H1 (cell line): ENCODE measurements at regions not wholly inside any gene's neighbourhood (a gene's known extent, or its start where the extent isn't known, plus 50 kb on each side); places are given as distances from the start of the nearest gene placed in this dataset.

ENCODE experiments used
- CTCF ChIA-PET: fragments of 300-600 bp; sonication (Branson Sonifier 250); formaldehyde crosslinking; loops from one replicate; lab custom pipeline; 2021; ENCODE audit not compliant: partially characterized antibody; lab: Charles Lee
- POLR2A ChIA-PET: fragments of 300-600 bp; sonication (Branson Sonifier 250); formaldehyde crosslinking; loops from one replicate; lab custom pipeline; 2021; ENCODE audit warnings: inconsistent platforms; ENCODE audit not compliant: partially characterized antibody; lab: Charles Lee
- DNase-seq, 2 experiments: peaks; one replicate each; pipeline versions ENCODE4 v3.0.0 to v3.0.0-alpha.2; 2010 to 2022; ENCODE audit warnings: low spot score in 2 of 2, low read depth in 1 of 2, mixed read lengths in 1 of 2
- FAIRE-seq: peaks from 2 replicates; lab custom pipeline; 2011; peaks lifted over from hg19 to GRCh38; lab: Jason Lieb, UNC
- H2AFZ ChIP-seq: 2 replicates; pipeline ENCODE4 v1.8.1; 2012; ENCODE audit warnings: low read length, inconsistent platforms
- H2AK5ac ChIP-seq: 2 replicates; pipeline ENCODE4 v1.6.1; 2013; ENCODE audit warnings: low read depth, low read length
- H2BK120ac ChIP-seq: replicated peaks from 2 replicates; pipeline ENCODE3; 2013; ENCODE audit warnings: low read depth, low read length, inconsistent platforms
- H2BK12ac ChIP-seq: 2 replicates; pipeline ENCODE4 v1.6.1; 2013; ENCODE audit warnings: low read depth, low read length
- H2BK15ac ChIP-seq: 2 replicates; pipeline ENCODE4 v1.6.1; 2013; ENCODE audit warnings: low read length
- H2BK20ac ChIP-seq: 2 replicates; pipeline ENCODE4 v1.6.1; 2013; ENCODE audit warnings: low read length
- H2BK5ac ChIP-seq: 2 replicates; pipeline ENCODE4 v1.6.1; 2013; ENCODE audit warnings: low read depth, low read length
- H3K14ac ChIP-seq: 2 replicates; pipeline ENCODE4 v1.6.1; 2013; ENCODE audit warnings: inconsistent platforms; ENCODE audit not compliant: insufficient read length
- H3K18ac ChIP-seq: 2 replicates; pipeline ENCODE4 v1.6.1; 2013; ENCODE audit warnings: low read length; ENCODE audit errors: extremely low read depth
- H3K23ac ChIP-seq: 2 replicates; pipeline ENCODE4 v1.6.1; 2013; ENCODE audit warnings: inconsistent platforms; ENCODE audit not compliant: insufficient read length
- H3K23me2 ChIP-seq: 2 replicates; pipeline ENCODE4 v1.6.1; 2013; ENCODE audit warnings: low read depth, low read length
- H3K27ac ChIP-seq: 2 replicates; pipeline ENCODE4 v1.6.1; 2011; ENCODE audit warnings: low read depth, low read length, inconsistent platforms
- H3K27me3 ChIP-seq, 4 experiments: replicated peaks in 1 of 4; 1 replicate in 1 of 4; 2 replicates in 3 of 4; pipeline versions ENCODE4 v1.6.1 to v1.8.1; 2011 to 2013; ENCODE audit warnings: low read length in 3 of 4, mild to moderate bottlenecking in 3 of 4, inconsistent platforms in 2 of 4, mixed read lengths in 2 of 4, moderate library complexity in 1 of 4; ENCODE audit not compliant: control insufficient read depth in 3 of 4, insufficient read depth in 3 of 4; ENCODE audit errors: extremely low read depth in 1 of 4
- H3K36me3 ChIP-seq, 4 experiments: 2 replicates each; pipeline versions ENCODE4 v1.6.1 to v1.8.1; 2011 to 2013; ENCODE audit warnings: mild to moderate bottlenecking in 4 of 4, low read length in 3 of 4, moderate library complexity in 2 of 4, control low read depth in 1 of 4, inconsistent platforms in 1 of 4; ENCODE audit not compliant: insufficient read depth in 4 of 4, control insufficient read depth in 2 of 4
- H3K4ac ChIP-seq: replicated peaks from 2 replicates; pipeline ENCODE3; 2013; ENCODE audit warnings: low read length, low read depth, mixed read lengths, inconsistent platforms; ENCODE audit not compliant: insufficient read length
- H3K4me1 ChIP-seq, 4 experiments: replicated peaks in 1 of 4; 1 replicate in 1 of 4; 2 replicates in 3 of 4; pipeline versions ENCODE4 v1.6.1 to v1.8.1; 2011 to 2013; ENCODE audit warnings: low read length in 3 of 4, inconsistent platforms in 2 of 4, mixed read lengths in 1 of 4; ENCODE audit not compliant: insufficient read depth in 4 of 4, control insufficient read depth in 3 of 4
- H3K4me2 ChIP-seq, 2 experiments: 2 replicates each; pipeline versions ENCODE4 v1.6.1 to v1.8.1; 2011 to 2013; ENCODE audit warnings: low read depth in 2 of 2, low read length in 2 of 2, control low read depth in 1 of 2, inconsistent platforms in 1 of 2, mild to moderate bottlenecking in 1 of 2; ENCODE audit not compliant: insufficient read depth in 1 of 2
- H3K4me3 ChIP-seq, 4 experiments: fragments of 200-600, 300-600 bp in 1 of 4; sonication (generic), shearing (Covaris generic), sonication (Bioruptor Twin) in 1 of 4; 2 replicates each; pipeline versions ENCODE4 v1.5.1 to v1.8.1; 2011 to 2016; ENCODE audit warnings: low read length in 4 of 4, low read depth in 3 of 4, control low read depth in 2 of 4, inconsistent platforms in 2 of 4, mild to moderate bottlenecking in 2 of 4, mixed read lengths in 1 of 4, moderate library complexity in 1 of 4; ENCODE audit not compliant: insufficient read depth in 2 of 4; ENCODE audit errors: extremely low read depth in 1 of 4
- H3K56ac ChIP-seq: replicated peaks from 2 replicates; pipeline ENCODE3; 2013; ENCODE audit warnings: low read depth, mild to moderate bottlenecking, mixed read lengths, low read length, inconsistent platforms; ENCODE audit not compliant: insufficient read length
- H3K79me1 ChIP-seq: 2 replicates; pipeline ENCODE4 v1.6.1; 2013; ENCODE audit warnings: low read depth, low read length, control low read depth
- H3K79me2 ChIP-seq, 2 experiments: 2 replicates each; pipeline versions ENCODE4 v1.6.1 to v1.8.1; 2012 to 2013; ENCODE audit warnings: low read length in 2 of 2, mild to moderate bottlenecking in 2 of 2, inconsistent platforms in 1 of 2; ENCODE audit not compliant: insufficient read depth in 2 of 2, control insufficient read depth in 1 of 2
- H3K9ac ChIP-seq, 4 experiments: replicated peaks in 1 of 4; 1 replicate in 1 of 4; 2 replicates in 3 of 4; pipeline versions ENCODE4 v1.6.1 to v1.8.1; 2011 to 2013; ENCODE audit warnings: low read depth in 3 of 4, low read length in 3 of 4, control low read depth in 2 of 4, mild to moderate bottlenecking in 2 of 4, moderate library complexity in 2 of 4, inconsistent platforms in 1 of 4; ENCODE audit errors: extremely low read depth in 1 of 4
- H3K9me3 ChIP-seq, 2 experiments: 2 replicates each; pipeline versions ENCODE4 v1.6.1 to v1.8.1; 2012 to 2013; ENCODE audit warnings: mild to moderate bottlenecking in 2 of 2, moderate library complexity in 2 of 2, control low read depth in 1 of 2, inconsistent platforms in 1 of 2, low read depth in 1 of 2, low read length in 1 of 2, mixed read lengths in 1 of 2; ENCODE audit not compliant: insufficient read depth in 2 of 2
- H4K20me1 ChIP-seq, 2 experiments: replicated peaks in 1 of 2; 2 replicates each; pipeline versions ENCODE3 to v1.8.1; 2011 to 2013; ENCODE audit warnings: inconsistent platforms in 2 of 2, low read length in 2 of 2, mild to moderate bottlenecking in 1 of 2; ENCODE audit not compliant: insufficient read depth in 2 of 2, control insufficient read depth in 1 of 2
- H4K5ac ChIP-seq: 2 replicates; pipeline ENCODE4 v1.6.1; 2013; ENCODE audit warnings: low read length, low read depth, mixed read lengths, inconsistent platforms; ENCODE audit not compliant: insufficient read length
- H4K8ac ChIP-seq: 2 replicates; pipeline ENCODE4 v1.8.0; 2013; ENCODE audit warnings: mild to moderate bottlenecking, moderate library complexity, low read length, inconsistent platforms; ENCODE audit not compliant: insufficient read depth; ENCODE audit errors: extremely low read depth
- H4K91ac ChIP-seq: replicated peaks from 2 replicates; pipeline ENCODE3; 2013; ENCODE audit warnings: low read length, mixed read lengths, inconsistent platforms; ENCODE audit not compliant: insufficient read length
- CEBPB ChIP-seq: IDR thresholded peaks from 2 replicates; pipeline ENCODE4 v1.6.1; 2012; ENCODE audit warnings: low read depth, low read length
- MAX ChIP-seq: IDR thresholded peaks from 2 replicates; pipeline ENCODE4 v1.6.1; 2012; ENCODE audit warnings: inconsistent platforms
- WGBS, 2 experiments: shearing (Covaris generic) in 1 of 2; methylation state at CpG; one replicate each; pipeline versions ENCODE4 v1.1.6 to v1.1.7; 2013 to 2015; ENCODE audit warnings: low lambda C conversion rate in 2 of 2, mixed read lengths in 2 of 2, inconsistent platforms in 1 of 2, low coverage in 1 of 2, missing lambda C conversion rate in 1 of 2; ENCODE audit not compliant: insufficient replicate concordance in 2 of 2, insufficient coverage in 1 of 2, insufficient read length in 1 of 2; ENCODE audit errors: extremely low coverage in 1 of 2, missing lambda C conversion rate in 1 of 2; 5-methylcytosine and 5-hydroxymethylcytosine counted together

- Histone ChIP-seq H4K5ac (no peak overlapping the region), H4K20me1 (no peaks in the 10 kb centered on the region), H3K23ac (no peak overlapping the region), H2AK5ac (no peak overlapping the region), H2BK5ac (no peak overlapping the region), H3K14ac (no peak overlapping the region), H3K56ac (no peak overlapping the region), H2BK15ac (no peak overlapping the region), H3K27me3 (no peaks in the 10 kb centered on the region), H3K9ac (no peak overlapping the region), H3K9me3 (no peaks in the 10 kb centered on the region; a peak in 1 of 4 replicates), H3K4ac (no peak overlapping the region), H3K79me2 (no peaks in the 10 kb centered on the region), H2BK120ac (no peak overlapping the region), H4K91ac (no peak overlapping the region), H3K79me1 (no peaks in the 10 kb centered on the region), H2BK20ac (no peak overlapping the region), H4K8ac (no peak overlapping the region), H3K23me2 (no peaks in the 10 kb centered on the region; the same call in 1 of the 2 replicates), H3K4me2 (no peak overlapping the region), H3K18ac (no peak overlapping the region), H2BK12ac (no peak overlapping the region), H3K4me1 (no peaks in the 10 kb centered on the region), H2AFZ (no peak overlapping the region), H3K27ac (no peak overlapping the region), H3K36me3 (no peaks in the 10 kb centered on the region), H3K4me3 (no peak overlapping the region)
- TF ChIP-seq CEBPB (peak; percentile 85), MAX (no peak)
- CTCF ChIA-PET, result interaction anchor here (1.4 kb wide), 1 partner anchor 42 kb away, joined by 3 read pairs; no protein-coding TSS in a partner anchor
- POLR2A ChIA-PET, result no interaction called here
- DNase-seq, result no peak
- FAIRE-seq, result no peak
- 86% methylated on average over 4 of the region's 4 CpGs; no CpG with 5 or more reads in 1 of the 2 experiments for WGBS, 2 experiments
Measured at GRCh38 chr2:17190527-17190926, 327.7 kb downstream of the RAD51AP2 start.
